GM04504 (cell line): ENCODE measurements at regions not wholly inside any gene's neighbourhood (a gene's known extent, or its start where the extent isn't known, plus 50 kb on each side); places are given as distances from the start of the nearest gene placed in this dataset.

Source experiments
- DNase-seq: peaks from one replicate; pipeline ENCODE4 v3.0.0-alpha.2; 2012; ENCODE audit warnings: low read depth

GRCh38 chr6:47117314-47117713, 75.2 kb upstream of the ADGRF1 start:
- DNase-seq: no peak

- no peak for DNase-seq
These were observed 74.5 kb upstream of the ADGRF1 start for GRCh38 chr6:47116606-47117005.

DNA sequence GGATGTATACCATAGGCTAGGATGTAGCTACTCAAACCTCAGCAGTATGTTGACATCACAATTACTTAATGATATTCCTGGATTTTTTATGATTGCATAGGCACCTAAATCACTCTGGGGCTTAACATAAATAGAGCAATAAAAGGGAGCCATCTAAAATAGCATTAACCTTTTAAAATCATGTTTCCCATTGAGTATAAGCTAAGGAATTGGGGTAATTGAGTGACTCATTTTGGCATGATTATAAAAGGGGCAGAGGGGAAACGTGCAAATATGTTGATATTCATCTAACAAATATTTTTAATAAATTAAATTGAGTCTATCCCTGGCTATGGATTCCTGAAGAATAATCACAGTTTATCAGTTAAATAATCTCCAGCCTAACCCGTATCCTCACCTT, 74.0 kb upstream of the ADGRF1 start:
- DNase-seq: no peak

- DNase-seq: no peak
These were observed 72.3 kb upstream of the ADGRF1 start for GRCh38 chr6:47114460-47114859.

GRCh38 chr6:47112317-47112716, 70.2 kb upstream of the ADGRF1 start:
- no peak for DNase-seq

DNA sequence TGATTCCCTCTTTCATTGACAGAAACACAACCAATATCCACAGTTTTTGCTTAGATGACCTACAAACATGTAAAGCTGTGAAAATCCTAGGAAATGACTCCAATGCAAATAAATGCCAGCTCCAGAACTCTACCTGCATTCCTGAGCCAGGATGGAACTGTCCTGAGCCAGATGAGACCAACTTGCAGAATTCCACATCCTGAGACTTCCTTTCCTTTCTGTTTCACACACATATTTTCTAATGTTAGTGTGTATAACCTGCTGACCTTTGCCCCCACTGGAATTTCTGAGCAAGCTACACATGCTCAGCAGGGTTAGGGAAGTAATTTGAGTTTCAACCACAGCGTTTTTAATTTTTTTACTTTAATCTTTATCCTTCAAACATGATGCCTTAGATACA, 69.6 kb upstream of the ADGRF1 start:
- DNase-seq: no peak

DNA sequence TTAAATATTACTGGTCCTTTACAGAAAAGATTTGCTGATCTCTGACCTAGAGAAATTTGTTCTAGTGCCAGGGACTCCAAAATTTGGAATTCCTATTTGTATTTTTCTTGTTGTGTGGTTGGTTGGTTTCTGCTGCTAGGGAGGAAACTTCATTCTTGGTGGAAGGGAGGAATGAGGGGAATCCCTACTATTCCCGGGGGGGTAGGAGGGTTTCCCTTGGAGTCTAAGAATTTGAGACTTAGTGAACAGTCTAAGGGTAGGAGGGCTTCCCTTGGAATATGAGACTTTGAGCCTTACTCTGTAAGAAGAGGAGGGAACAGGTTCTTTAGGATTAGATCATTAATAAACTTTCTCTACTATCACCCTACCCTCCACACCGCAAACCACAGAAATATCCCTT, 67.1 kb upstream of the ADGRF1 start:
- no peak for DNase-seq

DNA sequence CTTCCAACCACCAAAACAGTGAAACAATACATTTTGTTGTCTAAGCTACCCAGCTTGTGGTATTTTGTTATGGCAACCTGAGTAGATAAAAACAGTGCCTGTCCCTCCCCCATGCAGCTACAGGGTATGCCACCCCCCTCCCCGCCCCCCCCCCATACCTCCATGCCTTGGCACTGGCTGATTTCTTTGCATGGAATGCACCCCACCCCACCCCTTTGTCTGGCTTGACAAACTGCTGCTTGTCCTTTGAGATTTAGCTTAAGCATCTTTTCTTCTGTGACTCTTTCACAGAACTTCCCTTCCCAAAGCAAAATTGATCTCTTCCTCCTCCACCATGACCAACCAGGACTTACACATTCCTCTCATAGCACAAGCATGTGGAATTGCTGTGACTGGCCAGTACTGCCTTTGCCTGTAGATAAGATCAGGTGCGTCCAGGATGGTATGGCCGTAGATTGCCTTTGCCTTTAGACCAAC, 64.6 kb upstream of the ADGRF1 start:
- DNase-seq: no peak

DNA sequence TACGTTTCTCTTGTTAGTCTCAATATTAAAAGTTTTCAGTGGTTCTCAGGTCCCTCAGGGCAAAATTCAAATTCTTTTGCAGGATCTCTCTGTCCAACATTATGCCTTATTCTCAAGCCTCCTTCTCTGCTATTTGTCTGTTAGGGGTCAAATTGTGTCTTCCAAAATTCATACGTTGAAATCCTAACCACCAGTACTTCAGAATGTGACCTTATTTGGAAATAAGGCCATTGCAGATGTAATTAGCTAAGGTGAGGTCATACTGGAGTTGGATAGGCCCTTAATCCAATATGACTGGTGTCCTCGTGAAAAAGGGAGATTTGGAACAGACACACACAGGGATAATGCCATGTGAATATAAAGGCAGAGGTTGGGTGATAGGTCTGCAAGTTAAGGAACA, 64.1 kb upstream of the ADGRF1 start:
- DNase-seq: no peak

- no peak for DNase-seq
These were observed 63.5 kb upstream of the ADGRF1 start for GRCh38 chr6:47105469-47106178.

DNA sequence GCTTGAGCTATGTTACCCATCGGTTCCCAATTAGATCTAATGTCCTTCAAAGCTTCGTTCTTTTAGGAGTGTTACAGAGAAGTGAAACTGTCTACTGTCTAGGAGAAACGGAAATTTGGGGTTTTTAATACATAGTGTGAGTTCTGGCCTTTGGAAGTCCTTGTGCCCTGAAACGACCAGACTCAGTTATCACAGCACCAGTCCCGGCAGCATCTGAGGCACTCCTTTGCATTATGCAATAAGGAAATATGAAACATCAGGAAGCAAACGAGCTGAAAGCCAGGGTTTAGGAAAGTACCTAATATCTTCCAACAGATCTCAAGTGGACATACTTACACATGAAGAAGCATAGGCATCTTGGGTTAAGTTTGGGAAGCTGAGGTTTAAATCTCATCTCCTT, 61.8 kb upstream of the ADGRF1 start:
- DNase-seq: no peak

- DNase-seq: no peak
These were observed 60.2 kb upstream of the ADGRF1 start for GRCh38 chr6:47102331-47102730.

DNA sequence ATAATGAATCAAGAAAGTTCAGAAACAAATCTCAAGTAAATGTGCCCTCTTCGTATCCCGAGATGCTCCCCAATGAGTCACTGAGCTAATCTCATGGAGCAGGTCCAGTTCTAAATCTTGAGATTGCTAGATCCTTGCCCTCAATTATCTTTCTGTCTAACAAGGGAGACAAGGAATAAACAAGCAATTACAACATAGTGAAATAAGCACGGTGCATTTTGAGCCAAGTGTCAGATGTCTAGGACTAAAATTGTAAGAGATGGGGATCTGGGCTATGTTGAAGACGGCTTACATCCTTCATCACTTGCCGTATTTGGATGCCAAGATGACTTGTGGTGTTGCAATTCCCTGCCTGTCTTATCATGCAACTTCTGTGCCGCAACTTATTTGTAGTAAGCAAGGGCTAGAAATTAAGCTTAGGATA, 56.5 kb upstream of the ADGRF1 start:
- peak; percentile 60 for DNase-seq

DNA sequence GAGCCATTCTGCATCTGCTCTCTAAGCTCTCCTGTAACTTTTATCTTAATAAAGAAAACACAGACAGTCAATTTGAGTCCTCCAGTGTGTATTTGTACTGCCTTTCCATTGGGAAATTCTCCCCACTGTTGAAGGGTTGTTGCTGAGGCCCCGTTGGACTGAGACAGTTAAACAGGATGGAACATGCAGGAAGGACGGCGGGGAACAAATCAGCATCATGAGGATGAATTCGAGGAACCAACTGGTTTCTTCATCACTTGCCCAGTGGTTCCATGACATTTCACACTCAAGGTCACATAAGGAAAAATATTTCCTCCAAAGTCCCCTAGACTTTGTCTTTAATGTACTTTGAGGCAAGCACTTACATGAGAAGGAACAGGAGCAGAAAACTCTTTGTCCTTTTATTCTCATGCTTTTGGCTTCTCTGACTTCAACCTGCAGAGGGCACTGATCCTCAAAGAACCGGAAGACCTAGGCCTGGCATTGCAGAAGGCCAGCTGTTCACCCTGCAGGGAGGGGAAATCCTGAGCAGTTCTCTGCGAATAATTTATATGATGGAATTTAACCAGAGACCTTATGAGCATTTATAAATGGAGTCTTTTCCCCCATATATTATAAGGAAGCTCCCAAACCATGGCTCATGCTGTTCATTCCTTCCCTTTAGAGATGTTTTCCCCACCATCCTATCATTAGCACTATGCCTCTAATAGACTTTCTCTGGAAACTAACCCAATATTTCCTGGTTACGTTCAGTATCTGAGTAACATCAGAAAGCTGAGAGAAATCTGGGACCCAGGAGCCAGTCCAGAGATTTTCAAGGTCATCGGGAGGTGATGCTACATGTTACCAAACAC, 55.2 kb upstream of the ADGRF1 start:
- DNase-seq: peak; percentile 63

DNA sequence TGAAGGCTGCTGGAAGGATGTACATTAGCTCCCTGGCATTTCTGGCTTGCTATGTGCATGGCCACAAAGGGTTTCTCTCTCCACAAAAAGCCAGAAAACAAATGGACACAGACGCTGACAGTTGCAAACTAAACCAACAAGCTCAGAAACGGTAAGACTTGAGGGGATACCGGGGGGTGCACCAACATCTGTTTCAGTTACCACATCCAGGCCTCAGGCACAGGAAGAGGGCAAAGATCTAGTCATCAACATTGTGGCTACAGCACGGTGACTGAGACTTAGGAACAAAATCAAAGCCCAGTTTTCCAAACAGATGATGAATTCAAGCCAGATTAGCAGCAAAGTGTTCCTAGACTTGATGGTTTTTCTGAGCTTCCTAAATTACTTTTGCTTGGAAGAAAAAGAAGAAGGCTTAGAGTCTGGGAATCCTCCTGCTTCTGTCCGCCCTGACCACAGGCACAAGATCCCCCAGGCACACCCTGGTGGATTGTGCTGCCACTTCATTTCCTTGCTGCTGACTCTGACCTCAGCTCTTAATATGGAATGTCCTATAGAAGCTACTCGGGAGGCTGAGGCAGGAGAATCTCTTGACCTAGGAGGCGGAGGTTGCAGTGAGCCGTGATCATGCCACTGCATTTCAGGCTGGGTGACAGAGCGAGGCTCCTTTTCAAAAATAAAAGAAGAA, 54.2 kb upstream of the ADGRF1 start:
- no peak for DNase-seq

DNA sequence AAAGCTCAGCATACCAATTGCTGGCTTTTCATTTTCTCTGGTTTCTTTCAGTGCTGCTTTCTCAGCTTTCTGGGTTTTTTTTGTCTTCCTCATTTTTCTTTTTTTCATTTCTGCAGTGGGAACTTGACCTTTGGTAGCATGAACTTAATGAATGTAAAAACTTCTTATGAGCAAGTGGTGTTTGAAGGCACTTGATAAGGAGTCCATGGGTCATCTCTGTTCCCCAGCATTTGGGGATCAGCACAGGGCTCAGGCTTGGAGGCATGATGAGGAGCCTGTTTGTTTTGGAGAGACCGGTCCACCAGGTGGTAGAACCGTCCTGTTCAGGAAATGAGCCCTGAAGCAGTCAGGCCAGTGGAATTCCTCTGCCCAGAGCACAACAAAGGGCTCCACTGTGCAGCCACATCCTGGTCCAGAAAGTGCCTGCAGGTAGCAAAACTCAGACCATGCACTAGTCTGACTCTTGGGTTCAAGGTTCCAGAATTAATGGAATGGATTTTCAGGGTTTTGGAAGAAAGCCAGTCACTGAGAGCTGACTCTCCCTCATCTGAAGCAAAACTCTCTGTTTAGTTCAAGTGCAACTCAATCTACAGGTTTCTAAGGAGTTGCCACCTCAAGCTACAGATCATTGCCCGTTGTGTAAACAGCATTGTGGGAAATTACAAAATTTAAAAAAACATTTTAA, 52.3 kb upstream of the ADGRF1 start:
- no peak for DNase-seq

- no peak for DNase-seq
These were observed 51.0 kb upstream of the ADGRF1 start for GRCh38 chr6:47093169-47093568.

GRCh38 chr6:47091886-47092668, 49.9 kb upstream of the ADGRF1 start:
- no peak for DNase-seq
